ENCODE measurements at regions not wholly inside any gene's neighbourhood (a gene's known extent, or its start where the extent isn't known, plus 50 kb on each side); places are given as distances from the start of the nearest gene placed in this dataset.

GRCh38 chr4:146099585-146099984, 75.9 kb upstream of the LSM6 start:
- DNase-seq (ENCODE audit: insufficient read length, low spot score) = no peak
- no peak for FAIRE-seq
- TF ChIP-seq POLR2A (IDR thresholded peaks at IDR 0.05; ENCODE audit: low read depth, low read length) = no peak

GRCh38 chr4:146098978-146099377, 76.5 kb upstream of the LSM6 start:
- TF ChIP-seq POLR2A (IDR thresholded peaks at IDR 0.05; ENCODE audit: low read depth, low read length) = no peak
- no peak for DNase-seq (ENCODE audit: insufficient read length, low spot score)
- FAIRE-seq = no peak

DNA sequence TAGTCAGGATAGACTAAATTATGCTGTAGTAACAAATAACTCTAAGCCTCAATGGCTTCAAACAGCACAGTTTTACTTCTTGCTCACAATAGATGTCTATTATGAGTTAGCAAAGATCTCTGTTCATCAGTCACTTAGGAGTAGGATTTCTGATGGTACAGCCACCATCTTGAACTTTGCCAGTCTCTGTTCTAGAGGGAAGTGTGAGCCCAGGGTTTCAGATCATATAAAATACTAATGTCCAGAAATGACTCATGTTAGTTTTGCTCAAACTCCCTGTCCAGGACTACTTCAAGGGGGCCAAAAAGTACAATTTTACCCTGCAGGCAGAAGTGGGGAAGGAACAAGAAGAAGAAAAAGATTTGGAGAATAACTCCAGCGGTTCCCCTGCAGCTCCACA, 77.1 kb upstream of the LSM6 start:
- no peak for TF ChIP-seq POLR2A (IDR thresholded peaks at IDR 0.05; ENCODE audit: low read depth, low read length)
- FAIRE-seq (no peak), DNase-seq (ENCODE audit: insufficient read length, low spot score) (no peak)

GRCh38 chr4:146096371-146096770, 79.1 kb upstream of the LSM6 start:
- FAIRE-seq (no peak), DNase-seq (ENCODE audit: insufficient read length, low spot score) (no peak)
- no peak for TF ChIP-seq POLR2A (IDR thresholded peaks at IDR 0.05; ENCODE audit: low read depth, low read length)

DNA sequence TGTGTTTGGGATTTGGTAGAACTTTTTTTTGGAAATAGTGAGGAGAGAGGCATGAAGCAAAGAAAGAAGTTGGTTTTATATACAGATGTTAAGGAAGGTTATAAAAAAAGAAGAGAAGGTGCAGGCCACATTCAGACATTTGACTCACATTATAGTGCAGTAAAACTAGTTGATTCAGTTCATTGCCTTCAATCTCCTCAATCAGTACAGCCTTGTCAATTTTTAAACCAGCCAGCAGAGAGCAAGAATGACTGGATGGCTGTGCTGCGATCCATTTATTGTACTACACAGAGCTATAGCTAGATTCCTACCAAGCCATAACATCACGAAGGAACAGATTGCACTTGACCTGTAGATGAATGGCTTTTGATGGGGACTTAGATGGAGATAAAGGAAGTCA, 79.7 kb upstream of the LSM6 start:
- FAIRE-seq (no peak), DNase-seq (ENCODE audit: insufficient read length, low spot score) (no peak)
- TF ChIP-seq POLR2A (IDR thresholded peaks at IDR 0.05; ENCODE audit: low read depth, low read length) = no peak

- FAIRE-seq (peak; percentile 15), DNase-seq (ENCODE audit: insufficient read length, low spot score) (no peak)
These were observed 80.3 kb upstream of the LSM6 start for GRCh38 chr4:146095091-146095690.

GRCh38 chr4:146088690-146089089, 86.8 kb upstream of the LSM6 start:
- TF ChIP-seq POLR2A (IDR thresholded peaks at IDR 0.05; ENCODE audit: low read depth, low read length) = no peak
- no peak for DNase-seq (ENCODE audit: insufficient read length, low spot score)
- no peak for FAIRE-seq

More at GRCh38 chr4:146095091-146095690, 80.3 kb upstream of the LSM6 start:
- no peak for TF ChIP-seq POLR2A (IDR thresholded peaks at IDR 0.05; ENCODE audit: low read depth, low read length)

DNA sequence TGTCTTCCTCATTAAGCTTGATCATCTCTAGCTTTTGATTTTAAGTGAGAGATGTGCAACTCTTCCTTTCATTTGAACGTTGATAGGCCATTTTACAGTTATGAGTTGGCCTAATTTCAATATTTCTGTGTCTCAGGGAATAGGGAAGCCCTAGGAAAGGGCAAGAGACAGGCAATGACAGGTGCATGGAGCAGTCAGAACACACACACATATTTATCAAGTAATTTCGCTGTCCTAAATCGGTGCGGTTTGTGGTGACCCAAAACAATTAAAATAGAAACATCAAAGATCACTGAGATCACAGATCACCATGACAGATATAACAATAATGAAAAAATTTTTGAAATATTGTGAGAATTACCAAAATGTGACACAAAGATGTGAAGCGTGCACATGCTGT, 87.7 kb upstream of the LSM6 start:
- DNase-seq (ENCODE audit: insufficient read length, low spot score) (no peak), FAIRE-seq (no peak)
- TF ChIP-seq POLR2A (IDR thresholded peaks at IDR 0.05; ENCODE audit: low read depth, low read length) = no peak

DNA sequence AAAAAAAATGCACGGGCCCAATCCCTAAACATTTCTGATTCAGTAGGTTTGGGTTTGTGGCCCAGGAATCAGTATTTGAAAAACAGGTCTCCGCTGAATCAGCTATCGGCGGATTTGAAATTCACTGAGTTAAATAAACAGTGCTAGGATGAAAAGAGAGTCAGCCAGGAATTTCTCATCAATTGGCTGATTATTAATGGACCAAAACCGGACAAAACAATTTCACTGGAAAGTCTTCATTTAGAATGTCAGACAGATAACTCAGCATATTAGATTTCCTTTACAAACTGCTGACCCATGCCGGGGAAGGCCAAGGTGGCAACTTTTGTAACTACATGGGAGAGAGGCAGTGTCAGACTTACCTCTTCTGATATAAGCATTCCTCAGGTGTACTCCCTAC, 99.4 kb upstream of the LSM6 start:
- TF ChIP-seq POLR2A (IDR thresholded peaks at IDR 0.05; ENCODE audit: low read depth, low read length) = no peak
- FAIRE-seq (no peak), DNase-seq (ENCODE audit: insufficient read length, low spot score) (no peak)

DNA sequence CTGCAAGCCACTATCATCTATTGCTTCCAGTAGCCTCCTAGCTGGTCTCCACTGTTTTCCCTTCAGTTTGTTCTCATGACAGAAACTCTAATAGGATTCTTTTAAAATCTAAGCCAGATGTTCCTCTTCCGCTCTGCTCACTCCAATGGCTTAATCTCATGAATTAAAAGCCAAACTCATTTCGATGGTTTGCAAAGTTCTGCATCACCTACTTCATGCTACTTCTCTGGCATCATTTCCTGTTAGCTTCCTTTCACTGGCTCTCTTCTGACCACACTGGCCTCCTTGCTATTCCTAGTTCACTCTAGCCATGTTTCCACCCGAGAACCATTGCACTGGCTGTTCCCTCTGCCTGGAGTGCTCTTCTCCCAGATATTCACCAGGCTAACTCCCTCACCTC, 102.0 kb upstream of the LSM6 start:
- TF ChIP-seq POLR2A (IDR thresholded peaks at IDR 0.05; ENCODE audit: low read depth, low read length) = no peak
- DNase-seq (ENCODE audit: insufficient read length, low spot score) = no peak
- FAIRE-seq = no peak

DNA sequence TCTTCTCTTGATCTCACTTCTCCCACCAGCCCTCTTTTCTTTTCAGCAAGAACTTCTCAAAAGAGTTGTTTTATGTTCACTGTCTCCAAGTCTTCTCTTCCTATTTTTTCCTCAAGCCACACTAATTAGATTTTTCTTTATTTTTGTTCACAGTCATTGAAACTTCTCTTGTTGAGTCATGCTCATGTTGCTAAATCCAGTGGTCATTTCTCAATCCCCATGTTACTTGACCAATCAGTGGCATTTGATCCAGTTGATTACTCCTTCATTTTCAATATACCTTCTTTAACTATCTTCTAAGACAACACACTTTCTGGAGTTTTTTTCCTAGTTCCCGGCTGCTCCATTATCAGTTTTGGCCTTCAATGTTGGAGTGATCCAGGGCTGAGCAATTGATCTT, 103.1 kb upstream of the LSM6 start:
- DNase-seq (ENCODE audit: insufficient read length, low spot score) = no peak
- no peak for FAIRE-seq
- TF ChIP-seq POLR2A (IDR thresholded peaks at IDR 0.05; ENCODE audit: low read depth, low read length) = no peak

DNA sequence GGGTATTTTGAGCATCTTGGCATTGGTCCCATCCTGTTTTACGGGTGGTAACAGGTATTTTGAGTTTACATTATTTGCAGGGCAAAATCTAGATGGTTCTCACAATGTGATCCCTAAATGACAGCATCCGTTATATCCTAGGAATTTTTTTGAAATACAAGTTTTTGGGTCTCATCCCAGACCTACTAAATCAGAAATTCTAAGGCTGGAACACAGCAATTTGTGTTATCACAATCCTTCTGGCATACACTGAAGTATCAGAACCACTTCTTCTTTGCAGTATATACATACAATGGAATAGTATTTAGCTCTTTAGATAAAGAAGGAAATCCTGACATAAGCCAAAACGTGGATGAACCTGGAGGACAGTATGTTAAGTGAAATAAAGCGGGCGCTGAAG, 104.1 kb upstream of the LSM6 start:
- DNase-seq (ENCODE audit: insufficient read length, low spot score) = no peak
- no peak for TF ChIP-seq POLR2A (IDR thresholded peaks at IDR 0.05; ENCODE audit: low read depth, low read length)
- FAIRE-seq = no peak

DNA sequence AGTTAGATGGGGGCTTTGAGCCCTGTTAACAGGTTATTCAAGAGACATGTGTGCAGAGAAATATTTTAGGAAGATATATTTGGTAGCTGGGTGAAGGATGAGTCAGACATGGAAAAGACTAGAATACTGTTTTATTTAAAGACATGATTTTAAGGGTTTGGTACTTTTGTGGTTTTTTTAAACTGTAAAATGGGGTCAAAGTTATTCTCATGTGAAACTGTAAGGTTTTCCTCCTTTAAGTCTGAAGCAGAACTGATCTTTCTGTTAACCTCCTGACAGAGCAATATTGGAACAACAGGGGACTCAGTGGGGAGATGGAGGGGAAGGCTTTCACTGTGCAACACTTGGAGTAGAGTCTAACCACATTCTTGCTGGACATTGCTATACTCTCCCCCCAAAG, 112.4 kb upstream of the LSM6 start:
- TF ChIP-seq POLR2A (IDR thresholded peaks at IDR 0.05; ENCODE audit: low read depth, low read length) = no peak
- no peak for FAIRE-seq

GRCh38 chr4:146062340-146062739, 113.2 kb upstream of the LSM6 start:
- TF ChIP-seq POLR2A (IDR thresholded peaks at IDR 0.05; ENCODE audit: low read depth, low read length) = no peak
- DNase-seq (ENCODE audit: insufficient read length, low spot score) = no peak
- no peak for FAIRE-seq

More for the DNA sequence above, 112.4 kb upstream of the LSM6 start:
- no peak for DNase-seq (ENCODE audit: insufficient read length, low spot score)

GRCh38 chr4:146061610-146062334, 113.7 kb upstream of the LSM6 start:
- DNase-seq (ENCODE audit: insufficient read length, low spot score) (no peak), FAIRE-seq (no peak)
- TF ChIP-seq POLR2A (IDR thresholded peaks at IDR 0.05; ENCODE audit: low read depth, low read length) = no peak

Measured in H54 (cell line).